ENCODE measurements at regions not wholly inside any gene's neighbourhood (a gene's known extent, or its start where the extent isn't known, plus 50 kb on each side); places are given as distances from the start of the nearest gene placed in this dataset.

- Histone ChIP-seq H3K9ac (ENCODE audit: low read depth, low read length) (no peak overlapping the region), H3K27ac (ENCODE audit: low read depth, low read length) (no peak overlapping the region), H3K36me3 (ENCODE audit: control insufficient read depth, insufficient read depth, low read length) (no peaks in the 10 kb centered on the region), H3K4me1 (ENCODE audit: control insufficient read depth, insufficient read depth, low read length) (no peaks in the 10 kb centered on the region), H3K9me3 (ENCODE audit: control insufficient read depth, insufficient read depth, low read length) (peaks cover 42% of the 10 kb centered on the region), H3K27me3 (ENCODE audit: control insufficient read depth, insufficient read depth, low read length) (no peaks in the 10 kb centered on the region), H3K4me3 (ENCODE audit: low read depth, low read length) (no peak overlapping the region)
Measured at GRCh38 chr14:42311876-42312275, 705.2 kb downstream of the LRFN5 start.

GRCh38 chr14:42307239-42307825, 700.7 kb downstream of the LRFN5 start:
- H3K27ac ChIP-seq (ENCODE audit: low read depth, low read length): no peak overlapping the region
- no peak overlapping the region for H3K9ac ChIP-seq (ENCODE audit: low read depth, low read length)
- no peaks in the 10 kb centered on the region for H3K4me1 ChIP-seq (ENCODE audit: control insufficient read depth, insufficient read depth, low read length)
- no peaks in the 10 kb centered on the region for H3K36me3 ChIP-seq (ENCODE audit: control insufficient read depth, insufficient read depth, low read length)
- H3K9me3 ChIP-seq (ENCODE audit: control insufficient read depth, insufficient read depth, low read length): peaks cover 45% of the 10 kb centered on the region
- H3K4me3 ChIP-seq (ENCODE audit: low read depth, low read length): no peak overlapping the region
- no peaks in the 10 kb centered on the region for H3K27me3 ChIP-seq (ENCODE audit: control insufficient read depth, insufficient read depth, low read length)

- H3K27me3 ChIP-seq (ENCODE audit: control insufficient read depth, insufficient read depth, low read length): no peaks in the 10 kb centered on the region
- no peaks in the 10 kb centered on the region for H3K36me3 ChIP-seq (ENCODE audit: control insufficient read depth, insufficient read depth, low read length)
- H3K27ac ChIP-seq (ENCODE audit: low read depth, low read length): no peak overlapping the region
- H3K9me3 ChIP-seq (ENCODE audit: control insufficient read depth, insufficient read depth, low read length): no peaks in the 10 kb centered on the region; the same call in 1 of the 2 replicates
- H3K4me1 ChIP-seq (ENCODE audit: control insufficient read depth, insufficient read depth, low read length): no peaks in the 10 kb centered on the region
- no peak overlapping the region for H3K9ac ChIP-seq (ENCODE audit: low read depth, low read length)
- H3K4me3 ChIP-seq (ENCODE audit: low read depth, low read length): no peak overlapping the region
Measured at GRCh38 chr14:42299692-42300091, 693.0 kb downstream of the LRFN5 start.

GRCh38 chr14:42293180-42293579, 686.5 kb downstream of the LRFN5 start:
- no peak overlapping the region for H3K9ac ChIP-seq (ENCODE audit: low read depth, low read length)
- H3K4me3 ChIP-seq (ENCODE audit: low read depth, low read length): no peak overlapping the region
- no peaks in the 10 kb centered on the region for H3K4me1 ChIP-seq (ENCODE audit: control insufficient read depth, insufficient read depth, low read length)
- H3K9me3 ChIP-seq (ENCODE audit: control insufficient read depth, insufficient read depth, low read length): no peaks in the 10 kb centered on the region; the same call in 1 of the 2 replicates
- no peak overlapping the region for H3K27ac ChIP-seq (ENCODE audit: low read depth, low read length)
- no peaks in the 10 kb centered on the region for H3K36me3 ChIP-seq (ENCODE audit: control insufficient read depth, insufficient read depth, low read length)
- H3K27me3 ChIP-seq (ENCODE audit: control insufficient read depth, insufficient read depth, low read length): no peaks in the 10 kb centered on the region

- no peak overlapping the region for H3K9ac ChIP-seq (ENCODE audit: low read depth, low read length)
- peaks cover 2% of the 10 kb centered on the region; the same call in 1 of the 2 replicates for H3K9me3 ChIP-seq (ENCODE audit: control insufficient read depth, insufficient read depth, low read length)
- no peak overlapping the region for H3K27ac ChIP-seq (ENCODE audit: low read depth, low read length)
- no peaks in the 10 kb centered on the region for H3K36me3 ChIP-seq (ENCODE audit: control insufficient read depth, insufficient read depth, low read length)
- H3K4me1 ChIP-seq (ENCODE audit: control insufficient read depth, insufficient read depth, low read length): no peaks in the 10 kb centered on the region
- H3K4me3 ChIP-seq (ENCODE audit: low read depth, low read length): no peak overlapping the region
- no peaks in the 10 kb centered on the region for H3K27me3 ChIP-seq (ENCODE audit: control insufficient read depth, insufficient read depth, low read length)
Measured at GRCh38 chr14:42277840-42278239, 671.2 kb downstream of the LRFN5 start.

GRCh38 chr14:42269234-42269633, 662.6 kb downstream of the LRFN5 start:
- Histone ChIP-seq H3K9ac (ENCODE audit: low read depth, low read length) (no peak overlapping the region), H3K9me3 (ENCODE audit: control insufficient read depth, insufficient read depth, low read length) (peaks cover 2% of the 10 kb centered on the region; the same call in 1 of the 2 replicates)

GRCh38 chr14:42248131-42248530, 641.5 kb downstream of the LRFN5 start:
- Histone ChIP-seq H3K9ac (ENCODE audit: low read depth, low read length) (no peak overlapping the region), H3K4me3 (ENCODE audit: low read depth, low read length) (no peak overlapping the region)

More at GRCh38 chr14:42269234-42269633, 662.6 kb downstream of the LRFN5 start:
- Histone ChIP-seq H3K36me3 (ENCODE audit: control insufficient read depth, insufficient read depth, low read length) (no peaks in the 10 kb centered on the region), H3K4me1 (ENCODE audit: control insufficient read depth, insufficient read depth, low read length) (no peaks in the 10 kb centered on the region), H3K27me3 (ENCODE audit: control insufficient read depth, insufficient read depth, low read length) (no peaks in the 10 kb centered on the region), H3K4me3 (ENCODE audit: low read depth, low read length) (no peak overlapping the region), H3K27ac (ENCODE audit: low read depth, low read length) (no peak overlapping the region)

GRCh38 chr14:42241101-42241500, 634.4 kb downstream of the LRFN5 start:
- Histone ChIP-seq H3K36me3 (ENCODE audit: control insufficient read depth, insufficient read depth, low read length) (no peaks in the 10 kb centered on the region), H3K4me3 (ENCODE audit: low read depth, low read length) (no peak overlapping the region), H3K27me3 (ENCODE audit: control insufficient read depth, insufficient read depth, low read length) (no peaks in the 10 kb centered on the region), H3K9ac (ENCODE audit: low read depth, low read length) (no peak overlapping the region), H3K4me1 (ENCODE audit: control insufficient read depth, insufficient read depth, low read length) (no peaks in the 10 kb centered on the region), H3K9me3 (ENCODE audit: control insufficient read depth, insufficient read depth, low read length) (peaks cover 12% of the 10 kb centered on the region), H3K27ac (ENCODE audit: low read depth, low read length) (no peak overlapping the region)

More at GRCh38 chr14:42248131-42248530, 641.5 kb downstream of the LRFN5 start:
- H3K27me3 ChIP-seq (ENCODE audit: control insufficient read depth, insufficient read depth, low read length): no peaks in the 10 kb centered on the region
- H3K9me3 ChIP-seq (ENCODE audit: control insufficient read depth, insufficient read depth, low read length): peaks cover 12% of the 10 kb centered on the region
- H3K27ac ChIP-seq (ENCODE audit: low read depth, low read length): no peak overlapping the region
- H3K4me1 ChIP-seq (ENCODE audit: control insufficient read depth, insufficient read depth, low read length): no peaks in the 10 kb centered on the region
- no peaks in the 10 kb centered on the region for H3K36me3 ChIP-seq (ENCODE audit: control insufficient read depth, insufficient read depth, low read length)

GRCh38 chr14:42229976-42230375, 623.3 kb downstream of the LRFN5 start:
- no peak overlapping the region for H3K27ac ChIP-seq (ENCODE audit: low read depth, low read length)

GRCh38 chr14:42229294-42229693, 622.6 kb downstream of the LRFN5 start:
- no peaks in the 10 kb centered on the region for H3K27me3 ChIP-seq (ENCODE audit: control insufficient read depth, insufficient read depth, low read length)
- H3K36me3 ChIP-seq (ENCODE audit: control insufficient read depth, insufficient read depth, low read length): no peaks in the 10 kb centered on the region
- no peaks in the 10 kb centered on the region for H3K4me1 ChIP-seq (ENCODE audit: control insufficient read depth, insufficient read depth, low read length)
- H3K27ac ChIP-seq (ENCODE audit: low read depth, low read length): no peak overlapping the region
- H3K4me3 ChIP-seq (ENCODE audit: low read depth, low read length): no peak overlapping the region
- H3K9me3 ChIP-seq (ENCODE audit: control insufficient read depth, insufficient read depth, low read length): no peaks in the 10 kb centered on the region
- H3K9ac ChIP-seq (ENCODE audit: low read depth, low read length): no peak overlapping the region

More at GRCh38 chr14:42229976-42230375, 623.3 kb downstream of the LRFN5 start:
- no peaks in the 10 kb centered on the region for H3K9me3 ChIP-seq (ENCODE audit: control insufficient read depth, insufficient read depth, low read length)
- no peaks in the 10 kb centered on the region for H3K4me1 ChIP-seq (ENCODE audit: control insufficient read depth, insufficient read depth, low read length)
- no peaks in the 10 kb centered on the region for H3K27me3 ChIP-seq (ENCODE audit: control insufficient read depth, insufficient read depth, low read length)
- H3K4me3 ChIP-seq (ENCODE audit: low read depth, low read length): no peak overlapping the region
- no peaks in the 10 kb centered on the region for H3K36me3 ChIP-seq (ENCODE audit: control insufficient read depth, insufficient read depth, low read length)
- no peak overlapping the region for H3K9ac ChIP-seq (ENCODE audit: low read depth, low read length)

- no peak overlapping the region for H3K4me3 ChIP-seq (ENCODE audit: low read depth, low read length)
- H3K4me1 ChIP-seq (ENCODE audit: control insufficient read depth, insufficient read depth, low read length): no peaks in the 10 kb centered on the region
- H3K27ac ChIP-seq (ENCODE audit: low read depth, low read length): no peak overlapping the region
- no peak overlapping the region for H3K9ac ChIP-seq (ENCODE audit: low read depth, low read length)
- no peaks in the 10 kb centered on the region for H3K27me3 ChIP-seq (ENCODE audit: control insufficient read depth, insufficient read depth, low read length)
- no peaks in the 10 kb centered on the region for H3K36me3 ChIP-seq (ENCODE audit: control insufficient read depth, insufficient read depth, low read length)
- no peaks in the 10 kb centered on the region for H3K9me3 ChIP-seq (ENCODE audit: control insufficient read depth, insufficient read depth, low read length)
Measured at GRCh38 chr14:42228611-42229010, 621.9 kb downstream of the LRFN5 start.

Measured in HUES48 (cell line).